Activated T-helper 9 cell treated with anti-CD3 and anti-CD28 coated beads, Interleukin-2, amount 50 U/mL, for 16 hours (primary cell): ENCODE measurements at regions not wholly inside any gene's neighbourhood (a gene's known extent, or its start where the extent isn't known, plus 50 kb on each side); places are given as distances from the start of the nearest gene placed in this dataset.

Experiments
- DNase-seq: peaks from one replicate; pipeline ENCODE4 v3.0.0-alpha.2; 2020; ENCODE audit warnings: low read depth

DNA sequence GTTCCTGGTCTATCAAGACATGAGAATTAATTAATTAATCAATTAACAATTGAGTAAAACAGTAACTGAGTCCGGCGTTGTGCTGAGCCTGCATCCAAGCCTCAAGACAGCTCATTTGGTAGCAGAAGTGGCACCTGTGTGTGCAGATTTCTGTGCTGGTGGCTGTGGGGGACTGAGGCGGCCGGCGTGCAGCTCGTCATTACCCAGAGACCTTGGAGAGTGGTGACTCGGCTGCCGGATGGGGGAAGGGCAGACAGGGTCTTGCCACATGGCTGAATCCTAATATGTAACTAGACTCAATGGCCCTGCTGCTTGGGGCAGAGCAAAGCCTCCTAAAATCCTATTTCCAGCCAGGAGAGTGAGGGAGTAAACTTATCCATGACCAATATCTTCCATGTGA, 510.2 kb downstream of the TCERG1L start:
- DNase-seq = no peak

DNA sequence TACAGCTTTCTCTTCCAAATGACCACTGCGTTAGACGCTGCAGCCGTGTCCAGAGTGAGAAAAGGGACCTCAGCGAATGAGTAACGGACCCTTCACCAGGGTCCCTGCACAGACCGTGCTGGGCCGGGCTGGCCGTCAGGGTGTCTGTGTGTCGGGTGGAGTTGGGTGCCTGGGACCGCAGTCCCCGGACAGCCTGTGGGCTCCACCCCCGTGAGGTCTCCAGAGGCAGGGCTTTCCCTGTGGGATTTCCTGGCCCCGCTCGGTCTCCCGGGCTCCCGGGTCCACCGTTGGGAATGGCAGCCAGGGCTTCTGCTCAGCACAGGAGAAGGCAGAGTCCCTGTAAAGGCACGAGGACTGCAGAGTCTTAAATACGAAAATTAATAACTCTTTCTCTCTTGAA, 509.7 kb downstream of the TCERG1L start:
- DNase-seq = no peak

- no peak for DNase-seq
Measured at GRCh38 chr10:130802301-130802700, 509.2 kb downstream of the TCERG1L start.

GRCh38 chr10:130804281-130804680, 507.2 kb downstream of the TCERG1L start:
- DNase-seq = no peak

GRCh38 chr10:130804778-130805634, 506.5 kb downstream of the TCERG1L start:
- DNase-seq = no peak

GRCh38 chr10:130805635-130806030, 505.9 kb downstream of the TCERG1L start:
- DNase-seq = no peak

DNA sequence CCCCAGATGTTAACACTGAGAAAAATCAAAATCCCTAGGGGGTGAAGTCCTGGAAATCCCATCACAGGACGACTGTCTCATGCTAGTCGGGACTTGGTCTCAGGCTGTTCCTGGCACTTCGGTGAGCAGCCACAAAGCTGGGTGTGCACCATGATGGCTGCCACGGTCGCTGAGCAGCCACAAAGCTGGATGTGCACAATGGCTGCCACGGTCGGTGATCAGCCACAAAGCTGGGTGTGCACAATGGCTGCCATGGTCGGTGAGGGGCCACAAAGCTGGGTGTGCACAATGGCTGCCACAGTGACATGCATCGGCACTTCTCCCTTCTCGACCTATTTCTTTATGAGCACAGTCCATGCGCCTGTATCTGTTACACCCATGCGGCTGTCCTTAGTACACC, 505.1 kb downstream of the TCERG1L start:
- no peak for DNase-seq

- no peak for DNase-seq
Measured at GRCh38 chr10:130807096-130807495, 504.4 kb downstream of the TCERG1L start.

GRCh38 chr10:130807721-130808120, 503.8 kb downstream of the TCERG1L start:
- no peak for DNase-seq

- DNase-seq = no peak
Measured at GRCh38 chr10:130808243-130808642, 503.3 kb downstream of the TCERG1L start.

- no peak for DNase-seq
Measured at GRCh38 chr10:130808686-130809085, 502.8 kb downstream of the TCERG1L start.

- no peak for DNase-seq
Measured at GRCh38 chr10:130809181-130809580, 502.3 kb downstream of the TCERG1L start.

DNA sequence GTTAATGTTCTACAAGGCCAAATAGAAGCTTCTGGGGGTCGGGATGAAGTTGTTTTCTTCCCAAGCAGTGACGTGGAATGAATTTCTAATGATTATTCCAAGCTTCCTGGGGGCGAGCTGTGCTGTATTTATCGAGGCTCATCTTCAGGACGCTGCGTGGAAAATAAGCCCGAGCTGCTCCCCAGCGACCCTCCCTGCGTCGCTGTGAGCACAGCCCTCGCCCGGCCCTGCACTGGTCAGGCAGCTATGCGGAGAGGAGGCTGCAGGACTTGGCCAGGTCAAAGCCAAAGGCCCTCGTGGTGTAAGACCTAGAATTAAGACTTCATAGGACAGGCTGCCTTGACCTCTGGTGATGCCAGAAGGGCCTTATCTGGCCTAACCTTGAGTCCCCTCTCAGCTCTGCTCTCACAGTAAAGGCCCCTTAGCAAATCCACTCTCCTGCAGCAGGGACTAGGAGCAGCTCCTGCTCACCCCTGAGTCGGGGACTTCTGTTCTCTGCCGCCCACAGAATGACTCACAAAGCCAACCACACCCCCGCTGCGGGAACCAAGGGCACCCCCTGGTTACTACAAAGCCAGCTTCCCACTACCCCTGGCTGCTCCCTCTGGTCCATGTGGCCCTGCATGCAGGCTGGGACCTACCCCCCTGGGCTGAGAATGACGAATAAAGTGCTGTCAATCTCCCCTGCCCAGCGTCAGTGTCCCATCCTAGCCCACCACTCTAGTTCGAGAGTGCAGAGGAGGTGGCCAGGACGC, 501.6 kb downstream of the TCERG1L start:
- no peak for DNase-seq

DNA sequence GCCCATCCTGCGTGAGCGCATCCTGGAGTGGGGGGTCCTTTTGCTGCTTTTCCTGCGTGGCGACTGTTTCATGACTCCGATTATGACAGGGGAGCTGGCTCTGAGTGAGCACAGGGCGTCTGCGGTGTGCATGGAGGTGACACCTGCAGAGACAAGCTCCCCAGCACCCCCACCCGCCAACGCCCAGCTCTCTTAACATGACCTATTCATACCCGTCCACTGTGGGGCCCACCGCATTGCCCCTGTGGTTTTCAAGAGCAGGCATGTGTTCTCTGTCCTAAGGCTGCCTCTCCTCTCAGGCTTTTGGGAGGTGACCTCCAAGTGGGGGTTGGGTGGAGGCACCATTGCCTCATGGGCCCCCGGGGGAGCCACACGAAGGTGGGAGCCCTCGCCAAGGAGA, 500.7 kb downstream of the TCERG1L start:
- no peak for DNase-seq

GRCh38 chr10:130812381-130813148, 499.0 kb downstream of the TCERG1L start:
- DNase-seq = no peak

DNA sequence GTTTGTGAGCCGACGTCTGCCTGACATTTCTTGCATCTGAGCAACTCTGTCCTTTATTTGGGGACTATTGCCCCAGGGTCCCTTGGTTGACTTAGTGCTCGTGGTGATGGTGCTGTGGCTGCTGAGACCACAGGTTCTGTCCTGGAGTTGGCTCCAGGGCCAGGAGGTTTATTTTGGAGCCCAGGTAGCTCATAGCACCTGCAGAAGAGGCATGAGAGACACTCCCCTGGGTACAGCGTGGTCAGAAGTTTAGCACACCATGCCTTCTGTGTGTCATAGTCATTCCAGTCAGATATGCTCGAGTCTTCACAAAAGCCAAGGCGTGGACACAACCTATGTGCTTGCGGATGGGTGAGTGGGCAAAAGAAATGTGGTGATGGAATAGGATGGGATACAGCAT, 496.9 kb downstream of the TCERG1L start:
- DNase-seq = no peak

DNA sequence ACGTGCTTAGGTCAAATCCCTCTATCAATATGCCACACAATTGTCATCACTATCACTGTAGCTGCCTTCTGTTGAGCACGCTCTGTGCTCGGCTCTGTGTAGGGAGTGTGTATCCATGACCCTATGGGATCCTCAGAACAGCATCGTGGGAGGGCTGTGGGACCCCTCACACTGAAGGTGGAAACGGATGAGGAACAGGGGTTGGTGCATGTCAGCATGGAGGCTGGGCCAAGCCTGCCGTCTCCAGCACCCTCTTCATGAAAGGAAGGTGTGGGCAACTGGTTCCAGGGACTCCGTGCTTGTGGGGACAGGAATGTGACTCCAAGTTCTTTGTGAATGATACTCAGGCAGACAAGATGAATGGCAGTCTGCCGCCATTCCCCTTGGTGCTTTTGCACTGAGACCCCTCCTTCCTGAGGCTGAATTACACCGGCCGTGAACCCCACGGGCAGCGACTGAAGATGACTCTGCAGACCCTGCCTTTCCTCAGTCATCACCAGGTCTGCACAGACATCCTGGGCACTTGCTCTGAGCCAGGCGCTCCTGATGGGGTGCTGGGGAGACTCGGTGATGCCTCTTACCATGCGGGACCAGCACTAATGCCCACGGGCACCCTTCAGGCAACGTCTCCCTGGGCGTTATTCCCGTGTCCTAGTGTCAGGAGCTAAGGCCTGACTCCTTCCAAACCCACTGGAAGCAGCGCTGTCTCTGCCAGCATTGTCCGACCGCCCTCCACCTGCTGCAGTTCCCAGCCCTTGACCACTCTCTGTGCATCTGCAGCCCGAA, 495.2 kb downstream of the TCERG1L start:
- no peak for DNase-seq

- DNase-seq = no peak
Measured at GRCh38 chr10:130817046-130817624, 494.4 kb downstream of the TCERG1L start.

DNA sequence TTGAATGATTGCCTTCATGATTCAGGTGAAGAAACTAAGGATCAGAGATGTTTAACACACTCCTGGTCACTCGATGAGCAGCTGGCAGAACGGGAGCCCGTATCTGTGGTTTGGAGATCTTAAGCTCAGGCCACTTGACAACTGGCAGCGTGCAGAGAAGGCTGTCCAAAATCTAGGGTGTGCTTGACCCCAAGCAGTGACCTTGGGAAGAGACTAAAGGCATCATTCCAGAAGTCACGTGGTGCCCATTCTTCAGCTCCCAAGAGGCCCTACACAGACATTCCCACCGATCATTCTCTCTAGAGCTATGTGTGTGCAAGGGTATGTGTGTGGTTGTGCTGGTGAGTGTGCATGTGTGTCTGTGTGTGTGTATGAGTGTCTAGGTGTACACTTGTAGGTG, 493.8 kb downstream of the TCERG1L start:
- no peak for DNase-seq

- DNase-seq = no peak
Measured at GRCh38 chr10:130820880-130821482, 490.5 kb downstream of the TCERG1L start.
